ENCODE measurements at regions not wholly inside any gene's neighbourhood (a gene's known extent, or its start where the extent isn't known, plus 50 kb on each side); places are given as distances from the start of the nearest gene placed in this dataset.

DNA sequence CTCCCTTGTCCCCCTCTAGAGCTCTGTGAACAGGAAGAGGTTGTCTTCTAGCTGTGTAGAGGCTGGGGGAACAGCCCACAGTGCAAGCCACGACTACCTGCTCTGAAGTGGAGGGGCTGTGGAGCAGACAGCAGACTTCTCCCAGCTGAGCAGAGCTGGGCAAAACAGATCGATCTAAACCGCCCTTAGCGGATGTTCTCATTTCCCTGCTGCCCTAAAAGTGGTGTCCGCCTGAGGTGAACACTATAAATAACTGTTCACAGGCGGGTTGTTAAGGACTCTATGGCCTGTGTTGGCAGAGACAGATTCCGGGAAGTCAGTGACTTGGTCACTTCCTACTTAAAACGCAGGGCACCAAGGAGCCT is 203.2 kb downstream of the RHOU start (continued):
- no peak for TF ChIP-seq SNAPC4 (CRISPR knock-in tag; IDR thresholded peaks at IDR 0.05)
- TF ChIP-seq HIVEP1 (CRISPR knock-in tag; IDR thresholded peaks at IDR 0.05): no peak
- no peak for TF ChIP-seq MTA3 (CRISPR knock-in tag; IDR thresholded peaks at IDR 0.05)
- no peak for TF ChIP-seq ZNF143 (CRISPR knock-in tag; IDR thresholded peaks at IDR 0.05)
- TF ChIP-seq EP300 (IDR thresholded peaks at IDR 0.05; ENCODE audit: low read depth in 2 of 2, low read length in 2 of 2): peak in 1 of 2 experiments; percentile 17; a peak in 1 of 4 replicates
- TF ChIP-seq EP300 (CRISPR knock-in tag; IDR thresholded peaks at IDR 0.05; ENCODE audit: borderline replicate concordance): no peak
- TF ChIP-seq NR2C2 (CRISPR knock-in tag; IDR thresholded peaks at IDR 0.05; ENCODE audit: borderline replicate concordance): no peak
- TF ChIP-seq CCAR2 (optimal IDR thresholded peaks at IDR 0.05; ENCODE audit: low read depth, low read length): no peak
- no peak for TF ChIP-seq ZNF747 (CRISPR knock-in tag; IDR thresholded peaks at IDR 0.05; ENCODE audit: borderline replicate concordance)
- TF ChIP-seq TCF7 (IDR thresholded peaks at IDR 0.05; ENCODE audit: low read depth): no peak
- no peak for TF ChIP-seq MBNL3 (CRISPR knock-in tag; conservative IDR thresholded peaks at IDR 0.05)
- TF ChIP-seq ZNF331 (CRISPR knock-in tag; IDR thresholded peaks at IDR 0.05): peak; percentile 40; the same call in 1 of the 2 replicates
- TF ChIP-seq, protein P1, sequence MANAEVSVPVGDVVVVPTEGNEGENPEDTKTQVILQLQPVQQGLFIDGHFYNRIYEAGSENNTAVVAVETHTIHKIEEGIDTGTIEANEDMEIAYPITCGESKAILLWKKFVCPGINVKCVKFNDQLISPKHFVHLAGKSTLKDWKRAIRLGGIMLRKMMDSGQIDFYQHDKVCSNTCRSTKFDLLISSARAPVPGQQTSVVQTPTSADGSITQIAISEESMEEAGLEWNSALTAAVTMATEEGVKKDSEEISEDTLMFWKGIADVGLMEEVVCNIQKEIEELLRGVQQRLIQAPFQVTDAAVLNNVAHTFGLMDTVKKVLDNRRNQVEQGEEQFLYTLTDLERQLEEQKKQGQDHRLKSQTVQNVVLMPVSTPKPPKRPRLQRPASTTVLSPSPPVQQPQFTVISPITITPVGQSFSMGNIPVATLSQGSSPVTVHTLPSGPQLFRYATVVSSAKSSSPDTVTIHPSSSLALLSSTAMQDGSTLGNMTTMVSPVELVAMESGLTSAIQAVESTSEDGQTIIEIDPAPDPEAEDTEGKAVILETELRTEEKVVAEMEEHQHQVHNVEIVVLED (CRISPR knock-in tag; IDR thresholded peaks at IDR 0.05; ENCODE audit: borderline replicate concordance): no peak
- TF ChIP-seq SATB2 (CRISPR knock-in tag; IDR thresholded peaks at IDR 0.05): no peak
- TF ChIP-seq, protein P2, sequence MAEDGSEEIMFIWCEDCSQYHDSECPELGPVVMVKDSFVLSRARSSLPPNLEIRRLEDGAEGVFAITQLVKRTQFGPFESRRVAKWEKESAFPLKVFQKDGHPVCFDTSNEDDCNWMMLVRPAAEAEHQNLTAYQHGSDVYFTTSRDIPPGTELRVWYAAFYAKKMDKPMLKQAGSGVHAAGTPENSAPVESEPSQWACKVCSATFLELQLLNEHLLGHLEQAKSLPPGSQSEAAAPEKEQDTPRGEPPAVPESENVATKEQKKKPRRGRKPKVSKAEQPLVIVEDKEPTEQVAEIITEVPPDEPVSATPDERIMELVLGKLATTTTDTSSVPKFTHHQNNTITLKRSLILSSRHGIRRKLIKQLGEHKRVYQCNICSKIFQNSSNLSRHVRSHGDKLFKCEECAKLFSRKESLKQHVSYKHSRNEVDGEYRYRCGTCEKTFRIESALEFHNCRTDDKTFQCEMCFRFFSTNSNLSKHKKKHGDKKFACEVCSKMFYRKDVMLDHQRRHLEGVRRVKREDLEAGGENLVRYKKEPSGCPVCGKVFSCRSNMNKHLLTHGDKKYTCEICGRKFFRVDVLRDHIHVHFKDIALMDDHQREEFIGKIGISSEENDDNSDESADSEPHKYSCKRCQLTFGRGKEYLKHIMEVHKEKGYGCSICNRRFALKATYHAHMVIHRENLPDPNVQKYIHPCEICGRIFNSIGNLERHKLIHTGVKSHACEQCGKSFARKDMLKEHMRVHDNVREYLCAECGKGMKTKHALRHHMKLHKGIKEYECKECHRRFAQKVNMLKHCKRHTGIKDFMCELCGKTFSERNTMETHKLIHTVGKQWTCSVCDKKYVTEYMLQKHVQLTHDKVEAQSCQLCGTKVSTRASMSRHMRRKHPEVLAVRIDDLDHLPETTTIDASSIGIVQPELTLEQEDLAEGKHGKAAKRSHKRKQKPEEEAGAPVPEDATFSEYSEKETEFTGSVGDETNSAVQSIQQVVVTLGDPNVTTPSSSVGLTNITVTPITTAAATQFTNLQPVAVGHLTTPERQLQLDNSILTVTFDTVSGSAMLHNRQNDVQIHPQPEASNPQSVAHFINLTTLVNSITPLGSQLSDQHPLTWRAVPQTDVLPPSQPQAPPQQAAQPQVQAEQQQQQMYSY (CRISPR knock-in tag; IDR thresholded peaks at IDR 0.05): no peak
- peak; percentile 88; the same call in 1 of the 2 replicates for TF ChIP-seq ZNF292 (CRISPR knock-in tag; IDR thresholded peaks at IDR 0.05; ENCODE audit: borderline replicate concordance, low read depth)
- no peak for TF ChIP-seq HMGA1 (CRISPR knock-in tag; conservative IDR thresholded peaks at IDR 0.05)
- TF ChIP-seq NCOA5 (CRISPR knock-in tag; IDR thresholded peaks at IDR 0.05): no peak
- no peak for TF ChIP-seq CREB1 (IDR thresholded peaks at IDR 0.05)
- peak; percentile 48; the same call in 1 of the 2 replicates for TF ChIP-seq CREB1 (CRISPR knock-in tag; IDR thresholded peaks at IDR 0.05)
- peak; percentile 55; the same call in 1 of the 2 replicates for TF ChIP-seq RXRB (CRISPR knock-in tag; IDR thresholded peaks at IDR 0.05; ENCODE audit: borderline replicate concordance)
- TF ChIP-seq EED (CRISPR knock-in tag; IDR thresholded peaks at IDR 0.05): no peak
- TF ChIP-seq RFX3 (CRISPR knock-in tag; IDR thresholded peaks at IDR 0.05): no peak

Data from HepG2 (cell line).